MG63 (cell line): ENCODE measurements at regions not wholly inside any gene's neighbourhood (a gene's known extent, or its start where the extent isn't known, plus 50 kb on each side); places are given as distances from the start of the nearest gene placed in this dataset.
A peak's percentile ranks its signal among the peaks of the same experiment; 100 is the strongest.

ENCODE experiments used
- DNase-seq: peaks from one replicate; pipeline ENCODE4 v3.0.0-alpha.2; 2020
- H3K27me3 ChIP-seq: fragments of 250-450 bp; sonication (Bioruptor Pico); 2 replicates; pipeline ENCODE4 v1.5.1; 2020; ENCODE audit warnings: mild to moderate bottlenecking, moderate library complexity
- H3K36me3 ChIP-seq: fragments of 250-450 bp; sonication (Bioruptor Pico); 2 replicates; pipeline ENCODE4 v1.5.1; 2020; ENCODE audit warnings: mild to moderate bottlenecking, moderate library complexity
- H3K4me3 ChIP-seq: fragments of 250-450 bp; sonication (Bioruptor Pico); 2 replicates; pipeline ENCODE4 v1.5.1; 2020; ENCODE audit warnings: mild to moderate bottlenecking, moderate library complexity
- H3K9me3 ChIP-seq: fragments of 250-450 bp; sonication (Bioruptor Pico); 2 replicates; pipeline ENCODE4 v1.5.1; 2020; ENCODE audit warnings: mild to moderate bottlenecking, moderate library complexity

DNA sequence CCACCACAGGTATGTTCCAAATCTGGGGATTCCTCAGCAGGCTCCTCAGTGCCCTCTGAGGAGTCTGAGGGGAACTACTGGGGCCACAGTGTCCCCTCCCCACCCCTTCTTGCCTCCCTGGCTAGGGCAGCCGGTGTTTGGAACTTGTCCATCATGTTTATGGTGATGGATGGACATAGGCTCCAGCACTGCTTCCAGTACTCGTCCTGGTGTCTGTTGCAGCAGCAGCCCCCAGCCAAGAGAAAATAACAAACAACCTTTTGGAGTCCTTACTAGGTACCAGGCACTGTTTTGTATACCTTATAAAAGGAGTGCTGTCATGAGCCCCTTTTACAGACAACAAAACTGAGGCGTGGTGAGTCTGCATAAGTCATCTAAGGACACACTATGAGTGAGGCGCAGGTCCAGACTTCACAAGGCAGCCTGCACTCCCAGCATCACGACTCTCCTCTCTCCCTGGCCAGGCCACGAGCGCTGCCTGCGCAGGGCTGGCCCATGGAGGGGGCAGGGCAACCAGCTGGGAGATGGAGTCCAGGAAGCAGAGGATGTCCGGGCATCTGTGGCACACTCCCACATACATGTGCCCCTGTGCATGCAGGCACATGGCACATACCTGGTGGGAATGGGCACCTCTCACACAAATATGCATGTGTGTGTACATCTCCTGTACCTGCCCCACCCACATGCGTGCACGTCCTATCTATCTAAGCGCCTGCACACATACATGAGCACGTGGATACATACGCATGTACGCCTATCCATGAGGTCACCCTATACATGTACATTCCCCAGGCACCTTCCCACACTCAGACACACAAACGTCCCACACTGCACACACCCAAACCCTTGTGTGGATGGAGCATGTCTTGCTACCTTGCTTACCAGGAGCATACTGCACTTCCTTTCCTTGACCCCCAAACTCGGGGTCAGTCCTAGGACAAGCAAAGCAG is 152.7 kb downstream of the VEGFA start:
- H3K4me3 ChIP-seq = no peak overlapping the region
- no peak for DNase-seq
- no peaks in the 10 kb centered on the region for H3K9me3 ChIP-seq
- no peaks in the 10 kb centered on the region for H3K36me3 ChIP-seq
- H3K27me3 ChIP-seq = no peaks in the 10 kb centered on the region

DNA sequence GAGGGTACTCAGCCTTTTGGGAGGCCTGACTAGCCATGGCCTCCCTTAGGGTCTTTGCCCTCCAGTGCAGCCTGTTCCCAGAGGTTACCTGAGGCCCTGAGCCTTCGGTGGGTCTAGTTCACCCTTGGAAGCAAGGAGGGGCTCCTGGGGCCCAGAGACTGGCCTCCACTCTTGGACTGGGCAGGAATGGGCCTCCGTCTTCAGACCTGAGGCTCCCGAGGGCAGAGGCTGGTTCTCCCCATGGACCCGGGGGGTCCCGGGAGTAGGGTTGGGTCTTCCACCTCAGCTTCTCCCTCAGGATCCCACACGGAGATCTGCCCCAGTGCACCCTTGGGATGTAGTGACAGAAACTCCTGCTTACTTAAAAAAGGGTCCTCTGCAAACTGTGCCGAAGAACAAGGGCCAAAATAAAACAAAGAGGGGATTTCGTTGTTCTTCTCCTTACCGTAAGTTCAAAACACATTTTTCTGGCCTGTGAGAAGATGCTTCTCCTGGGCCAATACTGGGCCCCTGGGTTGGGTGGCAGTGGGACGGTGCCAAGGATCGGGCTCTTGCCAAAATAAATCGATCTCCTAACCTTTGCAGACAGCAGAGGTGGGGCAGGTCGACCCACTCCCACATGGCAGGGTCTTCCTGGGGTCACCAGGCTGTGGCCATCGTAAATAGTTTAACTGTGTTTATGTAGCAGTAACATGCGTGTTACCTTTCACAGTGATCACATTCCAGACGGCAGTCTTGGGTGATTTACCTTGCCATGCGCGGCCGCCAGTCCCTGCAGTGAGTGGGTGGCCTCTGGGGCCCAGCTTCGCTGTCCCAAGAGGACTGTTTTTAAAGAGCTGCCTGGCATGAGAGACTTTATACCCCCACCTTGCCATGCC is 151.8 kb downstream of the VEGFA start:
- H3K9me3 ChIP-seq = no peaks in the 10 kb centered on the region
- no peak overlapping the region for H3K4me3 ChIP-seq
- H3K36me3 ChIP-seq = no peaks in the 10 kb centered on the region
- DNase-seq = no peak
- no peaks in the 10 kb centered on the region for H3K27me3 ChIP-seq

DNA sequence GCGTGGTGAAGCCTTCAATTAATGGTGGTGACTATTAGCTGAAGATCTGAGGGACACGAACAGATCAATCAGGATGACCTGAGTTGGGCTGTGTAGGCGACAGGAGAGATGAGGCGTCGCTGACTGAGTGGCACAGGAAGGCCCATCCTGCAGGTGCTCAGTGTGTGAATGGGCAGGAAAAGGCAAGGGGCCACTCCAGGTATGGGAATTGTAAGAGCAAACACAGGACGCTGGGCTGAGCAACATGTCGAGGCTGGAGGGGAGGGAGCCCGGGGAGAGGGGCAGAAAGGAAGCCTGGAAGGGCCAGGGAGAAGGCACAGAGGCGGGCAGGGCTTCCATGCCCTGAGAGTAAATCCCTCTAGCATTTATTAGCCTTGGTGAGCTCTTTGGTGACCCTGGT is 151.0 kb downstream of the VEGFA start:
- no peak for DNase-seq

DNA sequence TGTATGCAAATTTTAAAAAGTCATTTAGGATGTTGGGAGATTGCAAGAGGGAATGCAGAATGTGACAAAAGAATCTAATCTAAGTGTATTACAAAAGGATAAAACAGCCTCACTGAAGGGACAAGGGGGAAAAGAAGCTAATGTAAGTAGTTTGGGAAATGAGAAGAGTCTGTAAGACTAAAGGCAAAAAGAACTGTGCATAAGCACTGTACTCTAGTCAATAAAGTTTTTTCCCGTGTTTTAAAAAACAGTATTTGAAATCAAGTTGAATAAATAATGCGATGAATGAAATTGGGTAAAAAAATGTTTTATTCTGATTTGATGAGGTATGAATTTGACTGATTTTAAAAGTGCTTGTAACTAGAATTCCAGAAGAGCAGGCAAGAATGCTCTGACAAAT is 149.8 kb downstream of the VEGFA start:
- no peaks in the 10 kb centered on the region for H3K27me3 ChIP-seq
- no peaks in the 10 kb centered on the region for H3K36me3 ChIP-seq
- H3K9me3 ChIP-seq = no peaks in the 10 kb centered on the region
- no peak overlapping the region for H3K4me3 ChIP-seq
- DNase-seq = no peak

More for the DNA sequence above, 151.0 kb downstream of the VEGFA start:
- Histone ChIP-seq H3K9me3 (no peaks in the 10 kb centered on the region), H3K36me3 (no peaks in the 10 kb centered on the region), H3K27me3 (no peaks in the 10 kb centered on the region), H3K4me3 (no peak overlapping the region)

DNA sequence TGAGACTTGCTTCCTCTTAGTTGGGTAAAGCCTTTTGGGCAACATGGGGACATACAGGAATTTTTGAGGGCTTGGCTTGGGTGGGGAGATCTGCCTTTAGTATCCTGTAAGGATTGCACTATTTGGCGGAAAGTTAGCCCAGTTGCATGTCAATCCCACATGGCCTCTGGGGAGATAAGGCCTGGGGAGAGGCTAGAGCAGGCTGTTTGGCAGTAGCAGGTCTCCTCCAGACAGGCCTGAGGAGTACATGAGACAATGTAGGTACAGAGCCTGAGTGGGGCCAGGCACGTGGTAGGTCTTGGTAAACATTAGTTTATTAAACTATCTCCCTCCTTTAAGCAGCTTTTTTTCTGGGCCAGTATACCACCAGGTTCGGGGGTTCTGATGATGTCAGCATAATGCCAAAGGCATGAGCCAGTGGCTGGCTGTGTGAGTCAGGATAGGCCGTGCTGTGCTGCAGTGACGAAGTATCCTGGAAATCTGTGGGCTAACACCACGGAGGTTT is 147.9 kb downstream of the VEGFA start:
- H3K4me3 ChIP-seq = no peak overlapping the region
- no peaks in the 10 kb centered on the region for H3K27me3 ChIP-seq
- no peaks in the 10 kb centered on the region for H3K9me3 ChIP-seq
- no peaks in the 10 kb centered on the region for H3K36me3 ChIP-seq
- peak; percentile 62 for DNase-seq

DNA sequence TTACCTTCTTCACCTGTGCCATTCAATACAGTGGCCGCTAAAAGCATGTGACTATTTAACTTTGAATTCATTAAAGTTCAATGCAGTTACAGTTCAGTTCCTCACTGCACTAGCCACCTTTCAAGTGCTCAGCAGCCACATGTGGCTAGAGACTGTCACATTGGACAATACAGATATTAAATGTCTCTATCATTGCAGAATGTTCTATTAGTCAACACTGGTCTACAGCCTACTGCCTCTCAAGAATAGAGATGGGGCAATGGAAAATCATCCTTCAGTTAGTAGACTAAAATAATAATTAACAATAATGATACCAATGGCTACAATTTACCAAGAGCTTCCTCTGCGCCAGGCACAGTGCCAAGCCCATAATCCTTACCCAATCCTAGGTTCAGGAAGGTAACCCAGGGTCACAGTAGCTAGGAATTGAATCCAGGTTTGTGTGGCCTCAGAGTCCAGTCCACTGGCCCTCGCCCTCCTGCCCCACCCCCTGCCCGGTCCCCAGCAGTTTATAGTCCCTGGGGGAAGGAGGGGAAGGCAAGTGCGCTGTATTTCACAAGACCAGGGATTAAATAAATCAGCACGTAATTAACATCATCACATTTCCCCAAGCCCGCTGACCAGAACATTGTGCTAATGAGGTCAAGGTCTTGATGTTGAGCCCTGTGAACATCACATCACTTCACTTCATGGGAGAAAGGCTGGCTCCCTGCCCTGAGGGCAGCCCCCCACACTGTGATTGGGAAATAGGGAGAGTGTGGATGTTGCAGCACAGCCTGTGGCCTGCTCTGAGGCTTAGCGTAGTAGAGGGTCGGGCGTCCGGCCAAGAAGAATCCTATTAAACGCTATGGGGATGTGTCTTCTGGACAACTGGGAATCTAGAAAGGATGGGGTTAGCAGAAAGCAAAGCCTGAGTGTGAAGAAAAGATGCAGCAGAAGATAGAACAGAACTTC is 147.2 kb downstream of the VEGFA start:
- Histone ChIP-seq H3K9me3 (no peaks in the 10 kb centered on the region), H3K4me3 (no peak overlapping the region), H3K36me3 (no peaks in the 10 kb centered on the region), H3K27me3 (no peaks in the 10 kb centered on the region)
- peak; percentile 67 for DNase-seq

DNA sequence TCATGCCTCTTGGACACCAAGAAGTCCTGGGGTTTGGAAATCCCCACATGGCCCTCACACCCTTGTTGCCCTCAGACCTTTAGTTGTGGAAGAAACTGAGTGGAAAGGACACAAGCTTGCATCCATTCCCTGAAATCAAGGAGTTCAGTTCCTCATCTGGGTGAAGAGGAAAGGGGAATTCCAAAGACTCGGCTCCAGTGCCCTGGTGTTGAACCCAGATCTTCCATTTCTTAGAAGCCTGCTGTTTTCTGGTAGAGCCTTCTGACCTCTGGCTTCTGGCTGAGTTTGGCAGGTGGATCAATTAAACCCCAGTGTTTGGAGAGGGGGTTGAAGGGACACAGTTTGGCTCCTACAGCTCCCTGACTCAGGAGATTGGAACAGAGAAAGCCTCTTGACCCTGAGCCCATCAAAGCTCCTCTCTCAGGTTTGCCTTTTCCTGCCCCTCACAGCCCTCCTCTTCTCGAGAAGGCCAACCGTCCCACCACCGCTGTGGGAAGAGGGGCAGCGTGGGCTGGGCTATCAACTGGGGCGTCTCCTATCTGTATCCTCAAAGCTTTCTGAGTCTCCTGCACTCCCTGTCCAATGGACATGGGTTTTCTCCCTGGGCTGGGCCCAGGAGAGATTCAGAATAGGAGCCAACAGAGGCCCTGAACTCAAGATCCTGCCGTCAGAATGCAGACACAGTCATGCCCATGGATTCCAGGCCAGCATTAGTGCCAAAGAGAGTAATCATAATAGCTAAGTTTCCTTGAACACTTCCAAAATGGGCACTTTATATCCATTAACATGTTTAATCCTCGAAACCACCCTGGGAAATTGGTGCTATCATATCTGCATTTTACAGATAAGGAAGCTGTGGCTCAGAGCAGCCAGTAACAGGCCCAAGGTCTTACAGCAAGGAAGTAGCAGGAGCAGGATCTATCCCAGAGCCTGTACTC is 146.2 kb downstream of the VEGFA start:
- H3K9me3 ChIP-seq = no peaks in the 10 kb centered on the region
- peak; percentile 86 for DNase-seq
- H3K36me3 ChIP-seq = no peaks in the 10 kb centered on the region
- no peak overlapping the region for H3K4me3 ChIP-seq
- no peaks in the 10 kb centered on the region for H3K27me3 ChIP-seq

DNA sequence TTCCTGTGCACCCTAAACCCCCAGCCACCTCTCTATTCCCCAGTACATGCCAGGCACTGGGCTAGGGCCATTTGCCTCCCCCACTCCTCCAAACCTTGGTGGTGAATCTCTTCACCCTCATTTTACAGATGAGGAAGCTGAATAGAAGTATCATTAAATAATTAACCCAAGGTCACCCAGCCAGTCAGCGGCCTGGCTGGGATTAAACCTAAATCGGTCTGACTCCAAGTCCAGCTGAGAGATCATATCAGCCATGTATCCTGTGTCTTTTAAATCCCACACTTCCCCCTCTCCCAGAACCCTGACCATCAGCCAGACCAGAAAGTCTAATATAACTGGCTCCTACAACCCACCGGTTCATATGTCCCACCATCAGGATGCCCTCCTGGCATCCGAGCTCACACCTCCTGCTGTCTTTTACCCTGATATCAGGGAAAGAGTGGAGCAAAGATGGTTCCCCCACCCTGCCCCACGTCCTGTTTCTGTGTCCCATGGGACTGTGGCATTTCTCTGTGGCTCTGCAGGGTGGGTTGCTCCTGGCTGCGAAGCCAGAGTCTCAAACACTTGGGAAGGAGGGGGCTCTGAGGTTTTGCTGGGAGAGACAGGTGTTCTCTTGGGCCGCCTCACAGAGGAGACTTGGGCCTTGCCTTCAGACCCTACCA is 145.3 kb downstream of the VEGFA start:
- DNase-seq = no peak
- no peak overlapping the region for H3K4me3 ChIP-seq
- no peaks in the 10 kb centered on the region for H3K36me3 ChIP-seq
- no peaks in the 10 kb centered on the region for H3K9me3 ChIP-seq
- H3K27me3 ChIP-seq = no peaks in the 10 kb centered on the region

DNA sequence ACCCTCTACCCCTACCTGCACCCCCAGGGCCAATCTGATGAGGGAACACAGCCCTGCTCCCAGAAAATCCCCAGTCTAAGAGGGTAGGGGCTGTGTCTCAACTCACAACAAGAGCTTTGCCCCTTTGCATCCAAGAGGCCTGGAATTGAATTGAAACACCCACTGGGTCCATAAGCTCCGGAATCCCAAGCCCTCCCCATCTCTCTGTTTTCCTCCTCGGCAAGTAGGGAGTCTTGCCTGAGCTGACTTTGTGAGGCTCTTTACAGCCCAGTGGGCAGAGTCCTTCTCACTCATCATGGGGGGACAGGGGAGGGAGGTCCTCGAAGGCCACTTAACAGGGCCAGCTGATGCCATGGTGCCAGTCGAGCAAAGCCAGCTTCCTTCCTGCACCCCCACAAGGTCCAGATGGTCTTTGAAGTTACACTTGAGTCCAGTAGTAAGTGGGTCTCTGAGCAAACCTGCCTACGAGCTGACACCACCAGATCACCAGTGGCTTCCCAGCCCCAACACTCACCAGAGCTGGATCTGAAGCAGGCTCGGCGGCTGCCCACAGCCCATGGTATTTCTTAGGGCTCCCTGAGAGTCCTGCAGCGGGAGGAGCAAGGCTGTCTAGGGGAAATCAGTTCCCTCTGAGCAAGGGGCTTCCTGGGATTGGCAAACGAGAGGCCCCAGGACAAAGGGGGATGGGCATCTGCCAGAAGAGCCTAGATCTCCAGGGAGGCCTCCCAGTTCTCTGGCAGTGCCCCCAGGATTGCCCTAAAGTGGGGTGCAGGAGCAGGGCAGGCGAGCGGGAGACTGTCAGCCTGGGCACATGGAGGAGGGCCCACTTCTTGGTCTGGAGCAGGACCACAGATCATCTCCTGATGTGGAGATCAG is 144.5 kb downstream of the VEGFA start:
- no peaks in the 10 kb centered on the region for H3K9me3 ChIP-seq
- no peak for DNase-seq
- H3K36me3 ChIP-seq = no peaks in the 10 kb centered on the region
- H3K27me3 ChIP-seq = no peaks in the 10 kb centered on the region
- no peak overlapping the region for H3K4me3 ChIP-seq

DNA sequence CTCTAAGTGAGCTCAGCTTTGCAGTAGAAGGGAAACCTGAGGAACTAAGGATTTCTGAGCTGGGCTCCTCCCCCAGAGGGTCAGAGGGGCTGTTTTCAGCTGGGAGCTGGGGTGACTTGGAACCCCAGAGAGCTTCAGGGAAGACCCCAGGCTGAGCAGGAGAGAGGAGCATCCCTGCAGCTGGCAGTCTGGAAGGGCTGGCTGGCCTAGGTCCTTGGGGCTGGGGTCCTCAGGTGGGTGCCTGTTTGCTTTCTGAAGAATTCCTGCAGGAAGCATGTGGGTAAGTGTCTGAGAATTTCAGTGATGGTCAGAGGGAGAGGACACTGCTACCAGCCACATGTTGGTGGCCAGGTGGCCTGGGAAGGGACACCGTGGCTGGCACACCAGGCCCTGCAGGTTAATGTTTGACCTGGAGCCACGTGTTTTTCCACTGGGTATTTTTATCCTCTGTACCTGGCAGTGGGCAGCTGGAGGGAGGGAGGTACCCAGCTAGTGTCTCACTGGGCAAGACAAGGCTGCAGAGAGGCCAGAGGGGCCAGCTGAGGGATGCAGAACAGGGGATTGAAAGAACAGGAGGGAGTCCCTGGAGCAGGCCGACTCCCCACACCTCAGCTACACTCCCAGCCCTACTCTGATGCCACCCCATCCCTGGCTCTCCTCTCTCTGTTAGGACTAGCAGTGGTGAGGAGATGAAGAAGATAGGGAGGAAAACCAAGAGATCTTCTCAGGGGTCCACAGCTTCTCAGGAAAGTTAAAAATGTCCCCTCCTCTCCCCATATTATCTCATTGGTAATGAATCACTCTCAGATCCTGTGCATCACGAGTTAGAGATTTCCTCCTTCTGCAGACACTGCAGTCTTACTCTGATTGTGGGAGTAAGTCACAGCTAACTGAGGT is 143.6 kb downstream of the VEGFA start:
- H3K27me3 ChIP-seq = no peaks in the 10 kb centered on the region
- DNase-seq = no peak
- H3K4me3 ChIP-seq = no peak overlapping the region
- H3K36me3 ChIP-seq = no peaks in the 10 kb centered on the region
- no peaks in the 10 kb centered on the region for H3K9me3 ChIP-seq

DNA sequence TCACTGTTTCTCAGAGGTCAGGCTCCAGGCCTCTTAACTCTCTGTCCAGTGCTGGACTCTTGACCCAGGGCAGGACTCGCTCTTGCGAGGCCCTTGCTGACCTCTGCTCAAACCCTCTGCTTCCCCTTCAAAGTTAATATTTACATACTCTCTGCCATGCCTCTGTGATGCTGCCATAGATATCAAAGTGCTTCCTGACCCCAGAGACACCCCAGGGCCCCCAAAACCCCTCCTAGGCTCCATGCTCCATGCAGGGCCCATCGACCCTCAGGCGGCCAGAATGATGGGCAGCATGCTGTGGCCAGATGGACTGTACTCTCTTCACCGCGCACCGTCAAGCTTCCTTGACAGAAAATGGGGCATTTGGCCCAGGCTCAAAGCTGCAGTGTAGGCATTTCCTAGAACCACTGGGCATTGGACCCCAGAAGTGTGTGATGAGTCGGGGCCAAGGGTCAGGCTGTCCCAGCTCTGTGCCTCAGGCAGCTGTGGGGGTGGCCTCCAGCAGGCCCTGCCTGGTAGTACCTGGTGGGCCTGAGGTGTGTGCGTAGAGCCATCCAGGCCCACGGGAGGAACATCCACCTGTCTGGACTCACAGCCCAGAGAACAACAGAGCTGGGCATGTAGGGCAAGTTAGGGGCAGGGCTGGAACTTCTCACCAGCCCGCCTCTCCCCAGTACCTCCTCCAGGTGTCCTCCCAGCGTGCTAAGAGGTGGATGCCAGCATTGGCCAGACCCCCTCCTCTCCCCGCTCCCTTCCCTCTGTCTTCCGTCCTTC is 142.8 kb downstream of the VEGFA start:
- H3K36me3 ChIP-seq = no peaks in the 10 kb centered on the region
- H3K27me3 ChIP-seq = no peaks in the 10 kb centered on the region
- no peaks in the 10 kb centered on the region for H3K9me3 ChIP-seq
- H3K4me3 ChIP-seq = no peak overlapping the region
- no peak for DNase-seq

DNA sequence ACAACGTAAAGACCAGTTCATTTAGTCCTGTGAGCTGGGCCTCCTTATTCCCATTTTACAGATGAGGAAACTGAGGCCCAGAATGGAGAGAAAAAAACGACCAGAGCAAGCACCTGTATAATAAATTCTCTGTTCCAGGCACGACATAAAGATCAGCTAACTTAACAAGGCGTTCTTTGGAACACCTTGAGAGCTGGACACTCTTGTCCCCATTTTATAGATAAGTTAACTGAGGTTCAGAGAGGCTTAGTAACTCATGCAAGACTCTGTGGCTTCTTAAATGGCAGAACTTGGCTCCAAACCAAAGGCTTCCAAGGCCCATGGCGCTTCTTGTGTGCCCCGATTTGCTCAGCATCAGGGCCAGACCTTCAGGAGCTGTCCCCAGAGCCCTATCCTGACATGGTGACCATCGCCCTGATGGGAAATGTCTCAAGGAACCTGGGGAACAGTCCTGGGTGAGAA is 142.1 kb downstream of the VEGFA start:
- Histone ChIP-seq H3K36me3 (no peaks in the 10 kb centered on the region), H3K9me3 (no peaks in the 10 kb centered on the region), H3K4me3 (no peak overlapping the region), H3K27me3 (no peaks in the 10 kb centered on the region)
- DNase-seq = no peak
